ENCODE measurements at regions not wholly inside any gene's neighbourhood (a gene's known extent, or its start where the extent isn't known, plus 50 kb on each side); places are given as distances from the start of the nearest gene placed in this dataset.

GRCh38 chr2:238963161-238963970 lies 115.5 kb downstream of the TWIST2 start:
- no peak for DNase-seq
- H3K27me3 Mint-ChIP-seq, result peaks cover 7% of the 10 kb centered on the region
- intact Hi-C loops (cut with micrococcal nuclease), result no loop called here
- no peak overlapping the region for H3K4me3 Mint-ChIP-seq
- ChIA-PET POLR2A (no interaction called here), CTCF (no interaction called here)
- H3K27ac Mint-ChIP-seq, result no peak overlapping the region
- H3K36me3 Mint-ChIP-seq, result no peaks in the 10 kb centered on the region
- H3K4me1 Mint-ChIP-seq (ENCODE audit: low read depth), result no peaks in the 10 kb centered on the region
- H3K9me3 Mint-ChIP-seq, result no peaks in the 10 kb centered on the region

DNA sequence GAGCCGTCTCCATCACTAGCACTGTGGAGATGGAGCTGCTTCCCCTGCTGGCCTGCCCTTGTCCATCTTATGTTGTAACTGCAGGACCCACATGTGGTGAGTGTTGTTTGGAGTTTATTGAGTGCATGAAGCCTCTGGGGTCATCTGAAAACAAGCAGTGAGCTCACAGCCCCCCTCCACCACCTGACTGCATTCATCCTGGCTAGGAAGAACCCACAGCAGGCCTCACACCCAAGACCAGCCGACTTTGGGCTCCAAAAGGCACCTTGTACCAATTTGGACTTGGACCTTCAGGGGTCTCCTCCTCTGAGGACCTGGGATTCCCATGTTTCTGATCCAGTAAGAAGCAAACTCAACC lies 116.1 kb downstream of the TWIST2 start:
- Mint-ChIP-seq H3K4me3 (no peak overlapping the region), H3K4me1 (ENCODE audit: low read depth) (no peaks in the 10 kb centered on the region), H3K27ac (no peak overlapping the region), H3K36me3 (no peaks in the 10 kb centered on the region), H3K27me3 (peaks cover 7% of the 10 kb centered on the region), H3K9me3 (no peaks in the 10 kb centered on the region)
- intact Hi-C loops (cut with micrococcal nuclease), result no loop called here
- POLR2A ChIA-PET, result no interaction called here
- no peak for DNase-seq
- CTCF ChIA-PET, result no interaction called here

- DNase-seq, result no peak
- ChIA-PET POLR2A (no interaction called here), CTCF (no interaction called here)
- Mint-ChIP-seq H3K9me3 (no peaks in the 10 kb centered on the region), H3K27me3 (peaks cover 9% of the 10 kb centered on the region), H3K4me3 (no peak overlapping the region), H3K36me3 (no peaks in the 10 kb centered on the region), H3K4me1 (ENCODE audit: low read depth) (no peaks in the 10 kb centered on the region), H3K27ac (no peak overlapping the region)
- intact Hi-C loops (cut with micrococcal nuclease), result no loop called here
Measured at GRCh38 chr2:238964544-238965067, 116.7 kb downstream of the TWIST2 start.

DNA sequence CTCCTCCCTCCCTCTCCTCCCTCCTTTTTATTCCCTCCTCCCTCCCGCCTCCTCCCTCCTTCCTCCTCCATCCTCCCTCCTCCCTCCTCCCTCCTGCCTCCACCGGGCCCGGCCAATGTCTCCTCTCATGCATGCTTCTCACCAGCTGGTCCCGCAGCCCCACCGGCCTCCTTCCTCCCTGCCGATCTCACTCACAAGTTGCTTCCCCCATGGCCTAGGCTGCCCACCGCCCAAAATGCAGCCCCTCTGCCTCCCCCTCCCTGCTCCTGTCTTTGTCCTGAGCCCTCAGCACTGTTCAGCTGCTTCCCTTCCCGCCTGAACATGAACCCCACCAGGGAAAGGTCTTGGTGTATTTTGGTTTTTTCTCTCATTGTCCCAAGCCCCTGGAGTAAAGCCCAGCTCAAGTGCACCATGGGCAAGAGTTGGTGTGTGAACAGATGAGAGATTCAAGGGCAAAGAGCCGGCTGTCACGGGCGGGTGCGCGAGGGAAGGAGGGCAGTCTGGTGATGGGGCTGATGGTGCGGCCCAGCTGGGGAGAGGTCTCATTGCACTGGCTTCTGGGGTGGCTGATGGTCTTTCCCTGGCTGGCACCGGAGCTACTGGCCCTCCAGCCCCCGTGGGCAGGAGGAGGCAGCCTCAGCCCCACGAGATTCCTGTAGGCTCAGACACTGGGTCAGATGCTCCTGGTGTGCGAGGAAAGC lies 117.6 kb downstream of the TWIST2 start:
- no peaks in the 10 kb centered on the region for H3K9me3 Mint-ChIP-seq
- H3K27me3 Mint-ChIP-seq, result peaks cover 12% of the 10 kb centered on the region
- H3K4me3 Mint-ChIP-seq, result no peak overlapping the region
- intact Hi-C loops (cut with micrococcal nuclease), result no loop called here
- H3K4me1 Mint-ChIP-seq (ENCODE audit: low read depth), result no peaks in the 10 kb centered on the region
- no peak for DNase-seq
- no peaks in the 10 kb centered on the region for H3K36me3 Mint-ChIP-seq
- POLR2A ChIA-PET, result no interaction called here
- CTCF ChIA-PET, result no interaction called here
- H3K27ac Mint-ChIP-seq, result no peak overlapping the region

- H3K36me3 Mint-ChIP-seq, result no peaks in the 10 kb centered on the region
- POLR2A ChIA-PET, result no interaction called here
- intact Hi-C loops (cut with micrococcal nuclease), result no loop called here
- no peak for DNase-seq
- CTCF ChIA-PET, result no interaction called here
- H3K27ac Mint-ChIP-seq, result no peak overlapping the region
- no peaks in the 10 kb centered on the region for H3K4me1 Mint-ChIP-seq (ENCODE audit: low read depth)
- H3K27me3 Mint-ChIP-seq, result peaks cover 12% of the 10 kb centered on the region
- no peaks in the 10 kb centered on the region for H3K9me3 Mint-ChIP-seq
- no peak overlapping the region for H3K4me3 Mint-ChIP-seq
Measured at GRCh38 chr2:238966072-238966937, 118.4 kb downstream of the TWIST2 start.

DNA sequence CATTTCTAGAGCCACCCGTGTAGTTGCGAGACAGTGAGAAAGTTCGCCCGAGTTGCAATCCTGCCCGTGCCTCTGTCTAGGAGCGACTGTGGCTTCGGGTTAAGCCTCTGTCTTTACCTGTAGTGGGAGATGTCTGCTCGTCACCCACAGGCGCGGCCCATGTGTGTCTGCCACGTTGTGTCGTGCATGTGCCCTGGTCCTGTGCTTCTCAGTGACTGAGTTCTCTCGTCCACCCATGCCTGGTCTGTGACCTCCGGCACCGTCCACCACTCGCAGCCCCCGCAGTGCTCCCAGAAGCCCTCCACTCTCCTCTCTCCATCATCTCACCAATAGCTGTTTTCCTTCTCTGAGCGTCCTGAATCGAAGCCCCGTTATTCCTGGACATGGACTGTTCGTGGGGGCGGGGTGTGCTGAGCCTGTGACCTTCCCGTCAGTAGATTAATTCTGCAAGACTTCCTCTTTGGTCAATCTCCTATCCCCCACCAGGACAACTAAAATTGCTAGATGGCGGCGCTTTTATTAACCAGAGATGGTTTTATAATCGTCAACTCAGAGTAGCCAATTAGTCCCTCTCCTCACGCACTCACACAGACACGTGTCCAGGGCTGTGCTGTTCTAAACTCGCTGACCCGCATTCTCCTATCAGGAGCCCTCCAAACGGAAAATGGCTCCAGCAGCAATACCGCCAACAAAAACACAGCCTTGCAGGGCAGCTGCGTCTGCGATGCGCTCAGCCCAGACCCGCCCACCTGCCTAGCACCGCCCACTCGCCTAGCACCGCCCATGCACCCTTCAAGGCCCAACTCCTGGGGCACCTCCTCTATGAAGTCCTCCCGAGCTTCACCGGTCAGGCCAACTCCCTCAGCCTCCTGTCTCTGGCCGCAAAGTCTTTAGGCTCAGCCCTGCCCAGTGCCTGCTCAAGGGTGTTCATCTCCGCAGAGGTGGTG lies 119.4 kb downstream of the TWIST2 start:
- H3K27me3 Mint-ChIP-seq, result peaks cover 16% of the 10 kb centered on the region
- intact Hi-C loops (cut with micrococcal nuclease), result no loop called here
- ChIA-PET POLR2A (no interaction called here), CTCF (interaction anchor here (1.3 kb wide), 1 partner anchor 12 kb away, joined by 3 read pairs; no protein-coding TSS in a partner anchor)
- H3K4me3 Mint-ChIP-seq, result no peak overlapping the region
- no peak overlapping the region for H3K27ac Mint-ChIP-seq
- H3K36me3 Mint-ChIP-seq, result no peaks in the 10 kb centered on the region
- no peaks in the 10 kb centered on the region for H3K4me1 Mint-ChIP-seq (ENCODE audit: low read depth)
- H3K9me3 Mint-ChIP-seq, result no peaks in the 10 kb centered on the region
- no peak for DNase-seq

- Mint-ChIP-seq H3K4me3 (no peak overlapping the region), H3K9me3 (no peaks in the 10 kb centered on the region), H3K27ac (no peak overlapping the region), H3K36me3 (no peaks in the 10 kb centered on the region), H3K4me1 (ENCODE audit: low read depth) (no peaks in the 10 kb centered on the region), H3K27me3 (peaks cover 16% of the 10 kb centered on the region)
- CTCF ChIA-PET, result interaction anchor here (1.3 kb wide), 1 partner anchor 11 kb away, joined by 3 read pairs; no protein-coding TSS in a partner anchor
- POLR2A ChIA-PET, result no interaction called here
- no peak for DNase-seq
- intact Hi-C loops (cut with micrococcal nuclease), result no loop called here
Measured at GRCh38 chr2:238967978-238968360, 120.1 kb downstream of the TWIST2 start.

DNA sequence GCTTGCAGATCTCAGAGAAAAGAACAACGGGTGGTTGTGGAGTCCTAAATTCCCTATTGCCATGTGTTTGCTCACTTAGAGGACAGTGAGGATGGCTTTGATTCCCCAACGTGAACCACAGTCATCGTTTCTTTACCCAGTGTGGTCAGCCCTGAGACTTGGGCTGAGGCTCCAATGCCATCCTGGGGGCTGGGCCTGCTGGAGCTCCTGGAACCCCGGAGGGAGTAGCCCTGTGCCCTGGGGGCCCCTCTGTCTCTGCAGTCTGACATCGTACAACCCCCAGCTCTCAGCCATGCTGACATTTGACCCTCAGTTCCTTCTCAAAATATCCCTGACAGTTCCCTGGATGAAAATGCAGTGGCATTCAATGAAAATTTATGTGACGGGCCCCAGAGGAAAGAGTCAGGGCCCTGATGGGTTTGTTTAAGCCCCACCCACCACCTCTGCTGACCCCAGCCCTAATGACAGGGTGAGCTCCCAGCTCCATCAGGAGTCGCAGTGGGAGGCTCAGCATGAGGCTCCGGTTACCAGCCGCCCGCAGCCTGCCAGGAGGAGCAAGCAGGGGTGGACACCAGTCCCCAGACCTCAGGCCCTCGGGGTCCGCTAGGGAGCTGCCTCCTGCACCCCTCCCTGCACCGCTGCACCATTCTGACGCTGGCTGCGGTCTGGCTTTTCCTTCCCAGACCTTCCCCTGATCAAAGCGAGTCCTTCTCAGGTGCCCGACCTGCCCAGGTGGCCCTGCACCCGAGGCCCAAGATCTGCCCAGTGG lies 120.9 kb downstream of the TWIST2 start:
- no peak for DNase-seq
- POLR2A ChIA-PET, result no interaction called here
- H3K4me3 Mint-ChIP-seq, result no peak overlapping the region
- H3K9me3 Mint-ChIP-seq, result no peaks in the 10 kb centered on the region
- no peaks in the 10 kb centered on the region for H3K36me3 Mint-ChIP-seq
- H3K27ac Mint-ChIP-seq, result no peak overlapping the region
- intact Hi-C loops (cut with micrococcal nuclease), result no loop called here
- peaks cover 18% of the 10 kb centered on the region for H3K27me3 Mint-ChIP-seq
- CTCF ChIA-PET, result interaction anchor here (1.3 kb wide), 1 partner anchor 10 kb away, joined by 3 read pairs; no protein-coding TSS in a partner anchor
- no peaks in the 10 kb centered on the region for H3K4me1 Mint-ChIP-seq (ENCODE audit: low read depth)

DNA sequence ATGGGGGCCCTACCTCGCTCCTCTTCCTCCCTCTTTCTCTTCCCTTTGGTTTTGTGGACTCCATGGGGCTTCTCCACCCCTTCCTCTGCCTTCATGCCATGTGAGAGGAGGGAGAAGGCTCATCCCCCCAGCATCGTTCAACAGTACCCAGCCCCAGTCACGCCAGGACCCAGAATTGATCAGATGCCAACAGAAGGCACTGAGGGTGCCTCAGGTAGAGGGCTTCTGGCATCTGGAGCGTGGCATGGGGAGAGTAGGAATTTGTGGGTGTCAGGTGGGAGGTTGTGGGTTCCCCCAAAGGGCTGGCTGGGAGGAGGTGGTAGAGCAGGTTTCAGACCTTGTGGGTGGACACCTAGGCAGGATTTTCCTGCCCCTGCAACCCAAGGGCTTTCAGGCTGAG lies 122.0 kb downstream of the TWIST2 start:
- intact Hi-C loops (cut with micrococcal nuclease), result no loop called here
- POLR2A ChIA-PET, result no interaction called here
- no peak for DNase-seq
- CTCF ChIA-PET, result no interaction called here
- H3K4me3 Mint-ChIP-seq, result no peak overlapping the region
- no peak overlapping the region for H3K27ac Mint-ChIP-seq
- H3K27me3 Mint-ChIP-seq, result peaks cover 18% of the 10 kb centered on the region
- no peaks in the 10 kb centered on the region for H3K4me1 Mint-ChIP-seq (ENCODE audit: low read depth)
- H3K36me3 Mint-ChIP-seq, result no peaks in the 10 kb centered on the region
- peaks cover under 1% of the 10 kb centered on the region for H3K9me3 Mint-ChIP-seq

DNA sequence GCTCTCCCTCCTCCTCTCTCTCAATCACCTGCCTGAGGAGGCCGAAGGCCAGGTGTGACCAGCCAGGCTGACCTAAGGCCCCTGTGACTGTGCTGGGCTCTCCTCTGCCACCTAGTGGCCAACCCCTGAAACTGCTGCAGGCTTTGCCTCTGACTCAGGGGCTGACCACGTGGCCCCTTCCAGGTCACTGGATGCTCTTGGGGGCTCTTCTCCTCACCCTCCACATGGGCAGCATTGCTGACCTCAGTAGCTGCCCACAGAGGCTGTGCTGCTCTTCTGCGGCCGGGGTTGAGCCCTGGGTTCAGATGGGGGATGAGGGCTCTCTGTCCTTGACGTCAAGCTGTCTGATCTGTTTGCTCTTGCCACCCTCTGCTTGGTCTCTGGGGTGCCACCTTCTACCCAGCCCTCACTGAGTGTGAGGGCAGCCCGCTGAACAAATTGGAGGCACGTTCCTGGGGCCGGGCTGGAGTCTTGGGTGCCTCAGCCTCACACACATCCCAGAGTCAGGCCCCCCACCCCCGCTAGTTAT lies 122.7 kb downstream of the TWIST2 start:
- H3K4me3 Mint-ChIP-seq, result no peak overlapping the region
- intact Hi-C loops (cut with micrococcal nuclease), result no loop called here
- ChIA-PET CTCF (interaction anchor here (0.8 kb wide), 1 partner anchor 14 kb away, joined by 3 read pairs; no protein-coding TSS in a partner anchor), POLR2A (no interaction called here)
- H3K27me3 Mint-ChIP-seq, result peaks cover 21% of the 10 kb centered on the region
- peak; percentile 61 for DNase-seq
- no peaks in the 10 kb centered on the region for H3K4me1 Mint-ChIP-seq (ENCODE audit: low read depth)
- H3K27ac Mint-ChIP-seq, result no peak overlapping the region
- H3K36me3 Mint-ChIP-seq, result peaks cover 3% of the 10 kb centered on the region
- H3K9me3 Mint-ChIP-seq, result peaks cover 8% of the 10 kb centered on the region

Measured in activated CD4-positive, alpha-beta memory T cell treated with anti-CD3 and anti-CD28 coated beads for 36 hours (primary cell).